ENCODE measurements at regions not wholly inside any gene's neighbourhood (a gene's known extent, or its start where the extent isn't known, plus 50 kb on each side); places are given as distances from the start of the nearest gene placed in this dataset.
"Not testable (repeated sequence)": the region's sequence is repeated elsewhere in the genome, so short reads cannot be mapped to it uniquely, and the experiment has no call there.

GRCh38 chr2:198525211-198525969 is 721.0 kb downstream of the PLCL1 start:
- POLR2A ChIA-PET = no interaction called here
- Histone ChIP-seq H3K9me3 (ENCODE audit: control insufficient read depth, insufficient read depth, low read length) (no peaks in the 10 kb centered on the region), H3K27me3 (ENCODE audit: control insufficient read depth, insufficient read depth, low read length) (no peaks in the 10 kb centered on the region), H3K27ac (ENCODE audit: low read depth, low read length) (no peak overlapping the region), H3K4me3 (ENCODE audit: low read depth, low read length) (no peak overlapping the region)
- DNase-seq (ENCODE audit: low read depth, low spot score) = no peak
- CTCF ChIA-PET = no interaction called here
- TF ChIP-seq, protein P1, sequence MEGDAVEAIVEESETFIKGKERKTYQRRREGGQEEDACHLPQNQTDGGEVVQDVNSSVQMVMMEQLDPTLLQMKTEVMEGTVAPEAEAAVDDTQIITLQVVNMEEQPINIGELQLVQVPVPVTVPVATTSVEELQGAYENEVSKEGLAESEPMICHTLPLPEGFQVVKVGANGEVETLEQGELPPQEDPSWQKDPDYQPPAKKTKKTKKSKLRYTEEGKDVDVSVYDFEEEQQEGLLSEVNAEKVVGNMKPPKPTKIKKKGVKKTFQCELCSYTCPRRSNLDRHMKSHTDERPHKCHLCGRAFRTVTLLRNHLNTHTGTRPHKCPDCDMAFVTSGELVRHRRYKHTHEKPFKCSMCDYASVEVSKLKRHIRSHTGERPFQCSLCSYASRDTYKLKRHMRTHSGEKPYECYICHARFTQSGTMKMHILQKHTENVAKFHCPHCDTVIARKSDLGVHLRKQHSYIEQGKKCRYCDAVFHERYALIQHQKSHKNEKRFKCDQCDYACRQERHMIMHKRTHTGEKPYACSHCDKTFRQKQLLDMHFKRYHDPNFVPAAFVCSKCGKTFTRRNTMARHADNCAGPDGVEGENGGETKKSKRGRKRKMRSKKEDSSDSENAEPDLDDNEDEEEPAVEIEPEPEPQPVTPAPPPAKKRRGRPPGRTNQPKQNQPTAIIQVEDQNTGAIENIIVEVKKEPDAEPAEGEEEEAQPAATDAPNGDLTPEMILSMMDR (IDR thresholded peaks at IDR 0.05; ENCODE audit: low read depth, low read length) = no peak

DNA sequence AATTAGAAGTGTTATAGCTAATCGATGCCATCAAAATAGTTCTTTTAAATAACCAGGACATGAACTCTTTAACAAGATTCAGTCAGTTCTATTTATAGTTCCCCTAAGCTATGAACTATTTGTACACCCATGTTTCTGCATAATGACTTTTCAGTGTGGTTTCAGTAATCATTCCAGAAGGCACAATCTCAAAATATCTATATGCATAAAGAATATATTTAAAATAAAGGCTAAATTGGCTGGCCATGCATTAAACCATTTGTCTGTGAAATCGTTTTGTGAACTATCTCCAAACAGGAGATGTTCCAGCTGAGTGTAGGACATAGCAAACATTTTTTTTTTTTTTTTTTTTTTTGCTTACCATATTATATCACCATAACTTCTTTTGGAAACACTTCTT is 719.3 kb downstream of the PLCL1 start:
- H3K27me3 ChIP-seq (ENCODE audit: control insufficient read depth, insufficient read depth, low read length) = no peaks in the 10 kb centered on the region
- DNase-seq (ENCODE audit: low read depth, low spot score) = no peak
- POLR2A ChIA-PET = no interaction called here
- TF ChIP-seq, protein P1 (IDR thresholded peaks at IDR 0.05; ENCODE audit: low read depth, low read length) = no peak
- H3K27ac ChIP-seq (ENCODE audit: low read depth, low read length) = no peak overlapping the region
- no peaks in the 10 kb centered on the region for H3K9me3 ChIP-seq (ENCODE audit: control insufficient read depth, insufficient read depth, low read length)
- CTCF ChIA-PET = no interaction called here
- H3K4me3 ChIP-seq (ENCODE audit: low read depth, low read length) = no peak overlapping the region

- DNase-seq (ENCODE audit: low read depth, low spot score) = no peak
- no peaks in the 10 kb centered on the region for H3K9me3 ChIP-seq (ENCODE audit: control insufficient read depth, insufficient read depth, low read length)
- no peak overlapping the region for H3K27ac ChIP-seq (ENCODE audit: low read depth, low read length)
- ChIA-PET CTCF (no interaction called here), POLR2A (no interaction called here)
- H3K27me3 ChIP-seq (ENCODE audit: control insufficient read depth, insufficient read depth, low read length) = no peaks in the 10 kb centered on the region
- H3K4me3 ChIP-seq (ENCODE audit: low read depth, low read length) = no peak overlapping the region
- TF ChIP-seq, protein P1 (IDR thresholded peaks at IDR 0.05; ENCODE audit: low read depth, low read length) = no peak
These were observed 714.5 kb downstream of the PLCL1 start for GRCh38 chr2:198518935-198519334.

DNA sequence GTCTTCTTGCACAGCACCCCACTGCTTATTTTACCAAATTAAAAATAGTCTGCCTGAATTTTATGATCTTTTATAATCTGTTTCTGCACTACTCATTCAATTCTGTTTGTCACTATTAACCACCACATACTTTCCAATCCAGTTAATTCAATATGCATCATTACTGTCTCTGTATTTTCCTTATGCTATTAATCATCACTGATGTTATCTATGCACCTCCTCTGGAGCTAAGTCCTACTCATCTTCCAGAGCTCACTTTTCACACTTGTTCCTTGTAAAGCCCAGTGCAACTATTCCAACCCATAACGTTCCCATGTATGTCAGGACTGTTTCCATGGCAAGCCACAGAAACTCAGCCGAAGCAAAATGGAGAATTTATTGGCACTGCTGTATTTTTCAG is 713.6 kb downstream of the PLCL1 start:
- POLR2A ChIA-PET = no interaction called here
- no peak for DNase-seq (ENCODE audit: low read depth, low spot score)
- CTCF ChIA-PET = no interaction called here

DNA sequence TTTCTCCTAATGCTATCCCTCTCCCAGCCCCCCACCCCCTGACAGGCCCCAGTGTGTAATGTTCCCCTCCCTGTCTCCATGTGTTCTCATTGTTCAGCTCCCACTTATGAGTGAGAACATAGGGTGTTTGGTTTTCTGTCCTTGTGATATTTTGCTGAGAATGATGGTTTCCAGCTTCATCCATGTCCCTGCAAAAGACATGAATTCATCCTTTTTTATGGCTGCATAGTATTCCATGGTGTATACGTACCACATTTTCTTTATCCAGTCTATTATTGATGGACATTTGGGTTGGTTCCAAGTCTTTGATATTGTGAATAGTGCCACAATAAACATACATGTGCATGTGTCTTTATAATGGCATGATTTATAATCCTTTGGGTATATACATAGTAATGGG is 704.2 kb downstream of the PLCL1 start:
- DNase-seq (ENCODE audit: low read depth, low spot score); CTCF ChIA-PET; H3K27ac ChIP-seq (ENCODE audit: low read depth, low read length); H3K27me3 ChIP-seq (ENCODE audit: control insufficient read depth, insufficient read depth, low read length); POLR2A ChIA-PET; H3K9me3 ChIP-seq (ENCODE audit: control insufficient read depth, insufficient read depth, low read length); H3K4me3 ChIP-seq (ENCODE audit: low read depth, low read length): not testable (repeated sequence)

More for the DNA sequence above, 713.6 kb downstream of the PLCL1 start:
- TF ChIP-seq, protein P1 (IDR thresholded peaks at IDR 0.05; ENCODE audit: low read depth, low read length) = no peak
- Histone ChIP-seq H3K27me3 (ENCODE audit: control insufficient read depth, insufficient read depth, low read length) (no peaks in the 10 kb centered on the region), H3K9me3 (ENCODE audit: control insufficient read depth, insufficient read depth, low read length) (no peaks in the 10 kb centered on the region), H3K27ac (ENCODE audit: low read depth, low read length) (no peak overlapping the region), H3K4me3 (ENCODE audit: low read depth, low read length) (no peak overlapping the region)

Measured in AG04450 (cell line).